ENCODE measurements at regions not wholly inside any gene's neighbourhood (a gene's known extent, or its start where the extent isn't known, plus 50 kb on each side); places are given as distances from the start of the nearest gene placed in this dataset.
"Not testable (repeated sequence)": the region's sequence is repeated elsewhere in the genome, so short reads cannot be mapped to it uniquely, and the experiment has no call there.

GRCh38 chr3:153052096-153052460 is 109.9 kb upstream of the RAP2B start:
- TF ChIP-seq CTCF (IDR thresholded peaks at IDR 0.05) (no peak), ZFX (IDR thresholded peaks at IDR 0.05; ENCODE audit: borderline replicate concordance) (no peak)
- no peak overlapping the region for H3K27ac ChIP-seq

- H3K27ac ChIP-seq, result no peak overlapping the region
- TF ChIP-seq ZFX (IDR thresholded peaks at IDR 0.05; ENCODE audit: borderline replicate concordance) (no peak), CTCF (IDR thresholded peaks at IDR 0.05) (no peak)
Measured at GRCh38 chr3:153055217-153055616, 106.8 kb upstream of the RAP2B start.

- no peak for TF ChIP-seq CTCF (IDR thresholded peaks at IDR 0.05)
- no peak for TF ChIP-seq ZFX (IDR thresholded peaks at IDR 0.05; ENCODE audit: borderline replicate concordance)
- H3K27ac ChIP-seq, result no peak overlapping the region
Measured at GRCh38 chr3:153055779-153056178, 106.2 kb upstream of the RAP2B start.

GRCh38 chr3:153058031-153058688 is 103.9 kb upstream of the RAP2B start:
- H3K27ac ChIP-seq, result not testable (repeated sequence)

GRCh38 chr3:153060346-153060745 is 101.7 kb upstream of the RAP2B start:
- no peak overlapping the region for H3K27ac ChIP-seq
- no peak for TF ChIP-seq CTCF (IDR thresholded peaks at IDR 0.05)
- TF ChIP-seq ZFX (IDR thresholded peaks at IDR 0.05; ENCODE audit: borderline replicate concordance), result no peak

- H3K27ac ChIP-seq, result no peak overlapping the region
- TF ChIP-seq CTCF (IDR thresholded peaks at IDR 0.05), result no peak
- TF ChIP-seq ZFX (IDR thresholded peaks at IDR 0.05; ENCODE audit: borderline replicate concordance), result no peak
Measured at GRCh38 chr3:153061938-153062528, 100.0 kb upstream of the RAP2B start.

- no peak overlapping the region for H3K27ac ChIP-seq
- TF ChIP-seq ZFX (IDR thresholded peaks at IDR 0.05; ENCODE audit: borderline replicate concordance) (no peak), CTCF (IDR thresholded peaks at IDR 0.05) (no peak)
Measured at GRCh38 chr3:153063337-153063736, 98.7 kb upstream of the RAP2B start.

- TF ChIP-seq CTCF (IDR thresholded peaks at IDR 0.05) (no peak), ZFX (IDR thresholded peaks at IDR 0.05; ENCODE audit: borderline replicate concordance) (no peak)
- H3K27ac ChIP-seq, result no peak overlapping the region
Measured at GRCh38 chr3:153066983-153067382, 95.0 kb upstream of the RAP2B start.

Measured in 22Rv1 (cell line).